ENCODE measurements at regions not wholly inside any gene's neighbourhood (a gene's known extent, or its start where the extent isn't known, plus 50 kb on each side); places are given as distances from the start of the nearest gene placed in this dataset.

DNA sequence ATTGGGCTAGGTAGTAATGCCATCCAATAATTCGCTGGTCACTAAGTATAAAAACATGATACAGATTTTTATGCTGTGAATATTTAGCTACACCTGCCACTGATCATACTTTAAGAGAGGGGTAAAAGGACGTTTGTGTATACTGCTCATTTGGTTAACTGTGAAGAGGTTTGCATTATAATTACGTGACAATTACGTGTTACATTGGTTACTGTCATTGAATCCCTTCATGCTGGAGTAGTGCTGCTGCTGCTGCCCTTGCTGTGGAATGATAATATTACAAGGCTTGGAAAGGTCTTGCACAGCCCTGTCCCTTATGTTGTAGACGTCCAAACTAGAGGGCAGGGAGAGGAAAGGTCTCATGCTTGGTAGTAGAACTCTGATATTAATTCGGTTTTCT lies 312.2 kb upstream of the ATP2B1 start:
- H3K9me3 ChIP-seq (ENCODE audit: low read length), result no peaks in the 10 kb centered on the region
- no peak overlapping the region for H3K27ac ChIP-seq (ENCODE audit: low read depth, low read length)
- no peaks in the 10 kb centered on the region for H3K27me3 ChIP-seq (ENCODE audit: insufficient read depth, low read length, poor library complexity, severe bottlenecking)
- peaks cover 4 to 8% of the 10 kb centered on the region in 2 donors for H3K27me3 Mint-ChIP-seq
- DNase-seq, result no peak
- POLR2A ChIA-PET, result no interaction called here
- peaks cover 0 to 2% (median 0%) of the 10 kb centered on the region in 3 donors for H3K36me3 Mint-ChIP-seq
- no peaks in the 10 kb centered on the region for H3K4me1 ChIP-seq (ENCODE audit: insufficient read depth, low read length)
- H3K36me3 ChIP-seq (ENCODE audit: insufficient read depth, low read length), result no peaks in the 10 kb centered on the region
- no peak overlapping the region for H3K4me3 ChIP-seq (ENCODE audit: low read length)
- no peak overlapping the region for H3K4me3 Mint-ChIP-seq
- H3K27ac Mint-ChIP-seq, result no peak overlapping the region
- CTCF ChIA-PET, result interaction anchor here (1.1 kb wide), 1 partner anchor 11 kb away, joined by 4 read pairs; no protein-coding TSS in a partner anchor
- no peaks in the 10 kb centered on the region for H3K4me1 Mint-ChIP-seq
- H3K9me3 Mint-ChIP-seq, result no peaks in the 10 kb centered on the region

- H3K36me3 Mint-ChIP-seq, result peaks cover 0 to 2% (median 0%) of the 10 kb centered on the region in 3 donors
- H3K4me3 ChIP-seq (ENCODE audit: low read length), result no peak overlapping the region
- H3K4me1 Mint-ChIP-seq, result no peaks in the 10 kb centered on the region
- H3K27me3 ChIP-seq (ENCODE audit: insufficient read depth, low read length, poor library complexity, severe bottlenecking), result no peaks in the 10 kb centered on the region
- H3K9me3 Mint-ChIP-seq, result no peaks in the 10 kb centered on the region
- DNase-seq, result no peak
- H3K27ac ChIP-seq (ENCODE audit: low read depth, low read length), result no peak overlapping the region
- CTCF ChIA-PET, result interaction anchor here (1.1 kb wide), 1 partner anchor 11 kb away, joined by 4 read pairs; no protein-coding TSS in a partner anchor
- H3K36me3 ChIP-seq (ENCODE audit: insufficient read depth, low read length), result no peaks in the 10 kb centered on the region
- no peak overlapping the region for H3K27ac Mint-ChIP-seq
- H3K4me3 Mint-ChIP-seq, result no peak overlapping the region
- POLR2A ChIA-PET, result no interaction called here
- no peaks in the 10 kb centered on the region for H3K9me3 ChIP-seq (ENCODE audit: low read length)
- peaks cover 4 to 8% of the 10 kb centered on the region in 2 donors for H3K27me3 Mint-ChIP-seq
- no peaks in the 10 kb centered on the region for H3K4me1 ChIP-seq (ENCODE audit: insufficient read depth, low read length)
These were observed 311.8 kb upstream of the ATP2B1 start for GRCh38 chr12:90020436-90020835.

DNA sequence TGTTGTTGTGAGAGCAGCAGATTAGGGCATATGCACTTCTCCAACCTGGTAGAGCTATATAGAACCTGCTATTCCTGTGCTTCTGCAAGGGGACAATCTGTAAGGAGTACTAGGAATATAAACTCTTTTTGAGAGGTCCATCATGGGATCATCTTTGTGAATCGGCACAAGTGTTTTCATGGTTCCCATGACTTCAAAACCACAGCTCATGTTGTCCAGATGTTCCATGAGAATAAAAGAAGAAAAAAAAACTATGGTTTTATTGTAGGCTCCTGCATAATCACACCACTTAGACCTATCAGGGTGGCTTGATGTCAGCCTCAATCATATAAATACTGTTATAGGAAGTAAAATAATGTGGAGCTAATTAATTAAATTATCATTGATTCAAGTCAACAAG lies 311.4 kb upstream of the ATP2B1 start:
- ChIA-PET POLR2A (interaction anchor here (0.6 kb wide), 1 partner anchor 373 kb away, joined by 4 read pairs; no protein-coding TSS in a partner anchor), CTCF (interaction anchor here (0.6 kb wide), 1 partner anchor 8 kb away, joined by 3 read pairs; no protein-coding TSS in a partner anchor)
- Mint-ChIP-seq H3K4me3 (no peak overlapping the region), H3K27ac (no peak overlapping the region), H3K4me1 (no peaks in the 10 kb centered on the region), H3K27me3 (peaks cover 2 to 8% of the 10 kb centered on the region in 2 donors), H3K36me3 (peaks cover 0 to 2% (median 0%) of the 10 kb centered on the region in 3 donors), H3K9me3 (no peaks in the 10 kb centered on the region)
- no peak overlapping the region for H3K4me3 ChIP-seq (ENCODE audit: low read length)
- no peaks in the 10 kb centered on the region for H3K4me1 ChIP-seq (ENCODE audit: insufficient read depth, low read length)
- no peaks in the 10 kb centered on the region for H3K27me3 ChIP-seq (ENCODE audit: insufficient read depth, low read length, poor library complexity, severe bottlenecking)
- no peaks in the 10 kb centered on the region for H3K36me3 ChIP-seq (ENCODE audit: insufficient read depth, low read length)
- H3K27ac ChIP-seq (ENCODE audit: low read depth, low read length), result no peak overlapping the region
- no peaks in the 10 kb centered on the region for H3K9me3 ChIP-seq (ENCODE audit: low read length)
- no peak for DNase-seq

- Mint-ChIP-seq H3K27me3 (peaks cover 2 to 3% of the 10 kb centered on the region in 2 donors), H3K4me1 (peaks cover 5 to 12% (median 11%) of the 10 kb centered on the region in 3 donors), H3K4me3 (no peak overlapping the region), H3K27ac (no peak overlapping the region), H3K36me3 (no peaks in the 10 kb centered on the region), H3K9me3 (no peaks in the 10 kb centered on the region)
- no peak overlapping the region for H3K4me3 ChIP-seq (ENCODE audit: low read length)
- no peak for DNase-seq
- no peaks in the 10 kb centered on the region for H3K27me3 ChIP-seq (ENCODE audit: insufficient read depth, low read length, poor library complexity, severe bottlenecking)
- ChIA-PET CTCF (no interaction called here), POLR2A (no interaction called here)
- H3K4me1 ChIP-seq (ENCODE audit: insufficient read depth, low read length), result no peaks in the 10 kb centered on the region
- no peak overlapping the region for H3K27ac ChIP-seq (ENCODE audit: low read depth, low read length)
- H3K36me3 ChIP-seq (ENCODE audit: insufficient read depth, low read length), result no peaks in the 10 kb centered on the region
- H3K9me3 ChIP-seq (ENCODE audit: low read length), result no peaks in the 10 kb centered on the region
These were observed 308.7 kb upstream of the ATP2B1 start for GRCh38 chr12:90017316-90017715.

- Histone ChIP-seq H3K4me3 (ENCODE audit: low read length) (no peak overlapping the region), H3K4me1 (ENCODE audit: insufficient read depth, low read length) (no peaks in the 10 kb centered on the region), H3K9me3 (ENCODE audit: low read length) (no peaks in the 10 kb centered on the region), H3K27ac (ENCODE audit: low read depth, low read length) (no peak overlapping the region), H3K27me3 (ENCODE audit: insufficient read depth, low read length, poor library complexity, severe bottlenecking) (no peaks in the 10 kb centered on the region), H3K36me3 (ENCODE audit: insufficient read depth, low read length) (no peaks in the 10 kb centered on the region)
- H3K36me3 Mint-ChIP-seq, result no peaks in the 10 kb centered on the region
- H3K27ac Mint-ChIP-seq, result no peak overlapping the region
- no peak overlapping the region for H3K4me3 Mint-ChIP-seq
- POLR2A ChIA-PET, result no interaction called here
- H3K27me3 Mint-ChIP-seq, result peaks cover 0 to under 1% of the 10 kb centered on the region in 2 donors
- no peak for DNase-seq
- CTCF ChIA-PET, result interaction anchor here (3.4 kb wide), 1 partner anchor 471 kb away, joined by 27 read pairs; no protein-coding TSS in a partner anchor
- H3K4me1 Mint-ChIP-seq, result peaks cover 5 to 15% (median 12%) of the 10 kb centered on the region in 3 donors
- no peaks in the 10 kb centered on the region for H3K9me3 Mint-ChIP-seq
These were observed 306.6 kb upstream of the ATP2B1 start for GRCh38 chr12:90015228-90015627.

- peak overlapping the region in 2 of 8 donors; percentile 30 to 51 for H3K27ac Mint-ChIP-seq
- Histone ChIP-seq H3K4me1 (ENCODE audit: insufficient read depth, low read length) (no peaks in the 10 kb centered on the region), H3K36me3 (ENCODE audit: insufficient read depth, low read length) (no peaks in the 10 kb centered on the region), H3K27ac (ENCODE audit: low read depth, low read length) (no peak overlapping the region), H3K4me3 (ENCODE audit: low read length) (no peak overlapping the region), H3K9me3 (ENCODE audit: low read length) (no peaks in the 10 kb centered on the region), H3K27me3 (ENCODE audit: insufficient read depth, low read length, poor library complexity, severe bottlenecking) (no peaks in the 10 kb centered on the region)
- peaks cover 0 to 1% (median 0%) of the 10 kb centered on the region in 3 donors for H3K36me3 Mint-ChIP-seq
- H3K27me3 Mint-ChIP-seq, result no peaks in the 10 kb centered on the region
- peaks cover 5 to 15% (median 12%) of the 10 kb centered on the region in 3 donors for H3K4me1 Mint-ChIP-seq
- ChIA-PET POLR2A (no interaction called here), CTCF (interaction anchor here (0.8 to 3.4 kb wide), 4 partner anchors 21 to 470 kb away, joined by 3 to 27 read pairs (median 4); no protein-coding TSS in a partner anchor)
- H3K4me3 Mint-ChIP-seq, result no peak overlapping the region
- peak in 3 of 5 donors; percentile 16 to 47 (median 23) for DNase-seq
- H3K9me3 Mint-ChIP-seq, result no peaks in the 10 kb centered on the region
These were observed 304.8 kb upstream of the ATP2B1 start for GRCh38 chr12:90013409-90013808.

DNA sequence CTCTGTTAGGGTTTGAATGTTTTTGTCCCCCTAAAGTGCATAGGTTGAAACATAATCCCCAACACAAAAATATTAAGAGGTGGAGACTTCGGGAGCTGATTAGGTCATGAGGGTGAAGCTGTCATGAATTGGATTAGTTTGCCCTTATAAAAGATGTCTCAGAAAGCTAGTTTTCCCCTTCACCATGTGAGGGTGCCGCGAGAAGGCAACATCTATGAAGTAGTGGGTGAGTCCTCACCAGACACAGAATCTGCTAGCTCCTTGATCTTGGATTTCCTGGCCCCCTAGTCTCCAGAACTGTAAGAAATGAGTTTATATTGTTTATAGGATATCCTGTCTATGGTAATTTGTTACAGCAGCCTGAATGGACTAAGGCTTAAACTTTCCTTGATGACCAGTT lies 301.5 kb upstream of the ATP2B1 start:
- H3K36me3 Mint-ChIP-seq, result peaks cover 0 to 1% (median 0%) of the 10 kb centered on the region in 3 donors
- CTCF ChIA-PET, result interaction anchor here (0.5 to 1.1 kb wide), 2 partner anchors 11 to 190 kb away, joined by 3 to 4 read pairs; no protein-coding TSS in a partner anchor
- H3K27ac Mint-ChIP-seq, result no peak overlapping the region
- Histone ChIP-seq H3K27me3 (ENCODE audit: insufficient read depth, low read length, poor library complexity, severe bottlenecking) (no peaks in the 10 kb centered on the region), H3K4me3 (ENCODE audit: low read length) (no peak overlapping the region), H3K4me1 (ENCODE audit: insufficient read depth, low read length) (no peaks in the 10 kb centered on the region), H3K9me3 (ENCODE audit: low read length) (no peaks in the 10 kb centered on the region), H3K27ac (ENCODE audit: low read depth, low read length) (no peak overlapping the region), H3K36me3 (ENCODE audit: insufficient read depth, low read length) (no peaks in the 10 kb centered on the region)
- POLR2A ChIA-PET, result no interaction called here
- peaks cover 5 to 21% (median 19%) of the 10 kb centered on the region in 3 donors for H3K4me1 Mint-ChIP-seq
- no peaks in the 10 kb centered on the region for H3K9me3 Mint-ChIP-seq
- H3K4me3 Mint-ChIP-seq, result no peak overlapping the region
- DNase-seq, result no peak
- H3K27me3 Mint-ChIP-seq, result no peaks in the 10 kb centered on the region

- H3K4me1 ChIP-seq (ENCODE audit: insufficient read depth, low read length), result no peaks in the 10 kb centered on the region
- no peak overlapping the region for H3K4me3 ChIP-seq (ENCODE audit: low read length)
- ChIA-PET CTCF (no interaction called here), POLR2A (no interaction called here)
- no peak overlapping the region for H3K27ac Mint-ChIP-seq
- H3K27me3 Mint-ChIP-seq, result no peaks in the 10 kb centered on the region
- DNase-seq, result no peak
- no peaks in the 10 kb centered on the region for H3K9me3 Mint-ChIP-seq
- H3K9me3 ChIP-seq (ENCODE audit: low read length), result no peaks in the 10 kb centered on the region
- H3K4me1 Mint-ChIP-seq, result peaks cover under 1 to 14% (median 13%) of the 10 kb centered on the region in 3 donors
- no peaks in the 10 kb centered on the region for H3K36me3 ChIP-seq (ENCODE audit: insufficient read depth, low read length)
- H3K4me3 Mint-ChIP-seq, result no peak overlapping the region
- H3K36me3 Mint-ChIP-seq, result peaks cover 0 to 1% (median 0%) of the 10 kb centered on the region in 3 donors
- H3K27me3 ChIP-seq (ENCODE audit: insufficient read depth, low read length, poor library complexity, severe bottlenecking), result no peaks in the 10 kb centered on the region
- no peak overlapping the region for H3K27ac ChIP-seq (ENCODE audit: low read depth, low read length)
These were observed 299.6 kb upstream of the ATP2B1 start for GRCh38 chr12:90008277-90008676.

All from CD8-positive, alpha-beta memory T cell (primary cell).